ENCODE measurements at regions not wholly inside any gene's neighbourhood (a gene's known extent, or its start where the extent isn't known, plus 50 kb on each side); places are given as distances from the start of the nearest gene placed in this dataset.

DNA sequence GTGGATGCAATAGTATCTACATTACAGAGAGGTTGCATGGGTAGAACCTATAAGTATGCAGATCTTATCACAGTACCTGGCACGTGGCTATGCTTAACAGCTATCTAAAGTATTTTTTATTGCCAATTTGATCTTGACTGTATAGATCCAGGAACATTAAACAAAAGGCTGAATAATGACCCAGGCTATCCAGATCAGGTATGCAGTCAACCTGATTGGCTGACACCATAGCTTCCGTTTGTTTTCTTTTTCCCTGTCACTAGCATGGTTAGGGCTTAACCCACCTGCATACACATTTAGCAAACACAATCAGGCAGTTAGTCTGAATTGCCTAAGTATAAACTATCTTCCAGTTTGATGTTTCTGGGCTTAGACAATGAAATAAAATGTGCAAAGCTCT is 264.9 kb upstream of the PLXNA2 start:
- intact Hi-C loops (cut with micrococcal nuclease), result no loop called here
- H3K79me2 ChIP-seq (ENCODE audit: insufficient read depth, low read length), result no peaks in the 10 kb centered on the region
- Mint-ChIP-seq H3K27me3 (ENCODE audit: low read depth in 3 of 3) (peaks cover 2 to 4% (median 3%) of the 10 kb centered on the region in 3 donors), H3K36me3 (no peaks in the 10 kb centered on the region), H3K9me3 (peaks cover 0 to 8% (median 2%) of the 10 kb centered on the region in 7 donors), H3K27ac (no peak overlapping the region), H3K4me1 (no peaks in the 10 kb centered on the region), H3K4me3 (no peak overlapping the region)
- no peaks in the 10 kb centered on the region for H3K4me1 ChIP-seq (ENCODE audit: control insufficient read depth in 1 of 2, insufficient read depth in 2 of 2, low read length in 2 of 2)
- H4K20me1 ChIP-seq (ENCODE audit: insufficient read depth, low read length), result no peaks in the 10 kb centered on the region
- no peak overlapping the region for H3K4me3 ChIP-seq (replicated peaks in 1 of 3; ENCODE audit: low read depth in 2 of 3, low read length in 3 of 3)
- DNase-seq, result no peak
- 93% methylated on average over 2 of the region's 2 CpGs for WGBS (ENCODE audit: insufficient coverage)
- no peak overlapping the region for H3K27ac ChIP-seq (ENCODE audit: low read depth in 1 of 2, low read length in 2 of 2)
- no peak overlapping the region for H3K9ac ChIP-seq (ENCODE audit: insufficient read depth, low read length, poor library complexity, severe bottlenecking)
- no peak overlapping the region for H3K4me2 ChIP-seq (replicated peaks; ENCODE audit: extremely low read depth, low read length, poor library complexity, severe bottlenecking)
- H2AFZ ChIP-seq (ENCODE audit: insufficient read depth, low read depth, low read length, poor library complexity, severe bottlenecking), result no peak overlapping the region
- no peaks in the 10 kb centered on the region for H3K9me3 ChIP-seq (replicated peaks in 1 of 2; ENCODE audit: control insufficient read depth in 1 of 2, insufficient read depth in 1 of 2, low read length in 2 of 2)
- H3K36me3 ChIP-seq (replicated peaks in 1 of 2; ENCODE audit: control insufficient read depth in 1 of 2, insufficient read depth in 2 of 2, low read length in 2 of 2), result no peaks in the 10 kb centered on the region
- H3K27me3 ChIP-seq (ENCODE audit: control insufficient read depth in 2 of 2, insufficient read depth in 2 of 2, low read length in 2 of 2), result no peaks in the 10 kb centered on the region
- TF ChIP-seq, protein P1, sequence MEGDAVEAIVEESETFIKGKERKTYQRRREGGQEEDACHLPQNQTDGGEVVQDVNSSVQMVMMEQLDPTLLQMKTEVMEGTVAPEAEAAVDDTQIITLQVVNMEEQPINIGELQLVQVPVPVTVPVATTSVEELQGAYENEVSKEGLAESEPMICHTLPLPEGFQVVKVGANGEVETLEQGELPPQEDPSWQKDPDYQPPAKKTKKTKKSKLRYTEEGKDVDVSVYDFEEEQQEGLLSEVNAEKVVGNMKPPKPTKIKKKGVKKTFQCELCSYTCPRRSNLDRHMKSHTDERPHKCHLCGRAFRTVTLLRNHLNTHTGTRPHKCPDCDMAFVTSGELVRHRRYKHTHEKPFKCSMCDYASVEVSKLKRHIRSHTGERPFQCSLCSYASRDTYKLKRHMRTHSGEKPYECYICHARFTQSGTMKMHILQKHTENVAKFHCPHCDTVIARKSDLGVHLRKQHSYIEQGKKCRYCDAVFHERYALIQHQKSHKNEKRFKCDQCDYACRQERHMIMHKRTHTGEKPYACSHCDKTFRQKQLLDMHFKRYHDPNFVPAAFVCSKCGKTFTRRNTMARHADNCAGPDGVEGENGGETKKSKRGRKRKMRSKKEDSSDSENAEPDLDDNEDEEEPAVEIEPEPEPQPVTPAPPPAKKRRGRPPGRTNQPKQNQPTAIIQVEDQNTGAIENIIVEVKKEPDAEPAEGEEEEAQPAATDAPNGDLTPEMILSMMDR (IDR thresholded peaks at IDR 0.05), result no peak

DNA sequence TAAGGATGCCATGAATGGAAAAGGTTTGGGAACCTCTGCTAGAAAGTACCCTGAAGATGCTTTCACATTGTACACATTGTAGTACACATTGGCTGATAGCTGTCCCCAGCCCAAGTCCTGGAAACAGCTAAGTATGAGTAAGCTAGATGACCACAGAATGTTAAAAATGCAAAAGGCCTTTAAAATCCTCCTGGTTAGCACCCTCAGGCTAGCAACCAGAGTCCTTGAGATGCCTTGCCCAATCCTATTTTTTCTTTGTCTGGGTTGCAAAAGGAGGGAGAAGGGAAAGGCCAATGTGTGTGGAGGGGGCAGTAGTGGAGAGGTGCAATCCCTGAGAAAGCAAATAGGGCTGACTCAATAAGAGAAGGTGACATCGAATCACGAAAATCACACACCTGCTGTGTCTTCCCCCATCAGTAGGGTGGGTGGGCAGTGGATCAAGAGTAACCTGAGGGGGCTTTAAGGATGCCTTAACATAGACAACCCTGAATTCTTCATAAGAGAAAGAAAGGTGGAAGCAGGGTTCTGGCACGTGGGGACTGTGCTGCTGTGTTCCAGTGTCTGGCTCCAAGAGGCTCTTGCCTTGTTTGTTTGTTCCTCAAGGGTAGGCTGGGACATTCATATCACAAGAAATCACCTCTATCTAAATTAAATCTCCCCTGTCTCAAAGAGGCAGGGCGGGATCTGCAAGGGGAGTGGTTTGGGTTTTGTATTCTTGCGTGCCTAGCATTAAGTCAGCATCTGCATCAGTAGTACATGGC is 266.2 kb upstream of the PLXNA2 start:
- H3K9me3 ChIP-seq (replicated peaks in 1 of 2; ENCODE audit: control insufficient read depth in 1 of 2, insufficient read depth in 1 of 2, low read length in 2 of 2), result no peaks in the 10 kb centered on the region
- DNase-seq, result no peak
- no peaks in the 10 kb centered on the region for H4K20me1 ChIP-seq (ENCODE audit: insufficient read depth, low read length)
- no peaks in the 10 kb centered on the region for H3K27me3 ChIP-seq (ENCODE audit: control insufficient read depth in 2 of 2, insufficient read depth in 2 of 2, low read length in 2 of 2)
- no peak overlapping the region for H2AFZ ChIP-seq (ENCODE audit: insufficient read depth, low read depth, low read length, poor library complexity, severe bottlenecking)
- intact Hi-C loops (cut with micrococcal nuclease), result no loop called here
- H3K36me3 Mint-ChIP-seq, result no peaks in the 10 kb centered on the region
- no peak overlapping the region for H3K27ac ChIP-seq (ENCODE audit: low read depth in 1 of 2, low read length in 2 of 2)
- H3K27ac Mint-ChIP-seq, result no peak overlapping the region
- peaks cover 2 to 3% (median 2%) of the 10 kb centered on the region in 3 donors for H3K27me3 Mint-ChIP-seq (ENCODE audit: low read depth in 3 of 3)
- H3K36me3 ChIP-seq (replicated peaks in 1 of 2; ENCODE audit: control insufficient read depth in 1 of 2, insufficient read depth in 2 of 2, low read length in 2 of 2), result no peaks in the 10 kb centered on the region
- H3K9ac ChIP-seq (ENCODE audit: insufficient read depth, low read length, poor library complexity, severe bottlenecking), result no peak overlapping the region
- no peak overlapping the region for H3K4me2 ChIP-seq (replicated peaks; ENCODE audit: extremely low read depth, low read length, poor library complexity, severe bottlenecking)
- no peaks in the 10 kb centered on the region for H3K79me2 ChIP-seq (ENCODE audit: insufficient read depth, low read length)
- H3K4me3 ChIP-seq (replicated peaks in 1 of 3; ENCODE audit: low read depth in 2 of 3, low read length in 3 of 3), result no peak overlapping the region
- H3K4me1 Mint-ChIP-seq, result no peaks in the 10 kb centered on the region
- TF ChIP-seq, protein P1 (IDR thresholded peaks at IDR 0.05), result no peak
- WGBS (ENCODE audit: insufficient coverage), result 100% methylated on average over 1 of the region's 5 CpGs
- no peak overlapping the region for H3K4me3 Mint-ChIP-seq
- H3K9me3 Mint-ChIP-seq, result peaks cover 0 to 10% (median 2%) of the 10 kb centered on the region in 7 donors
- no peaks in the 10 kb centered on the region for H3K4me1 ChIP-seq (ENCODE audit: control insufficient read depth in 1 of 2, insufficient read depth in 2 of 2, low read length in 2 of 2)
